ENCODE measurements at regions not wholly inside any gene's neighbourhood (a gene's known extent, or its start where the extent isn't known, plus 50 kb on each side); places are given as distances from the start of the nearest gene placed in this dataset.

- no peak for FAIRE-seq
- no peaks in the 10 kb centered on the region for H3K36me3 Mint-ChIP-seq (ENCODE audit: low read depth, unreplicated experiment)
- no peak overlapping the region for H3K4me3 Mint-ChIP-seq (ENCODE audit: unreplicated experiment)
- Histone ChIP-seq H3K27me3 (ENCODE audit: insufficient read depth, low read length) (peaks cover 8% of the 10 kb centered on the region), H3K9ac (ENCODE audit: low read length) (no peak overlapping the region), H3K9me3 (ENCODE audit: insufficient read depth, low read depth, low read length) (no peaks in the 10 kb centered on the region), H3K4me1 (ENCODE audit: insufficient read depth, low read length) (no peaks in the 10 kb centered on the region), H2AFZ (ENCODE audit: low read depth, low read length) (no peak overlapping the region), H3K79me2 (ENCODE audit: insufficient read depth, low read length) (no peaks in the 10 kb centered on the region), H3K36me3 (ENCODE audit: insufficient read depth, low read length) (no peaks in the 10 kb centered on the region), H3K4me2 (ENCODE audit: low read length) (no peak overlapping the region), H3K27ac (ENCODE audit: low read depth, low read length) (no peak overlapping the region), H4K20me1 (ENCODE audit: insufficient read depth, low read length) (no peaks in the 10 kb centered on the region), H3K4me3 (ENCODE audit: insufficient read depth, low read depth, low read length) (no peak overlapping the region)
- H3K27ac Mint-ChIP-seq (ENCODE audit: unreplicated experiment): no peak overlapping the region
- peaks cover 13% of the 10 kb centered on the region for H3K4me1 Mint-ChIP-seq (ENCODE audit: low read depth, unreplicated experiment)
- no peak for TF ChIP-seq CTCF (IDR thresholded peaks at IDR 0.05; ENCODE audit: insufficient read depth, low read depth, low read length)
- no peak for TF ChIP-seq EZH2 (IDR thresholded peaks at IDR 0.05; ENCODE audit: insufficient read depth, low read length)
- H3K9me3 Mint-ChIP-seq (ENCODE audit: unreplicated experiment): peaks cover 4% of the 10 kb centered on the region
- no peak for DNase-seq (ENCODE audit: low read depth)
- H3K27me3 Mint-ChIP-seq (ENCODE audit: low read depth, unreplicated experiment): peaks cover 35% of the 10 kb centered on the region
Observed at GRCh38 chr3:127483902-127484591, 106.5 kb downstream of the TPRA1 start.

- H3K9me3 Mint-ChIP-seq (ENCODE audit: unreplicated experiment): no peaks in the 10 kb centered on the region
- FAIRE-seq (no peak), DNase-seq (ENCODE audit: low read depth) (no peak)
- peaks cover 27% of the 10 kb centered on the region for H3K27me3 Mint-ChIP-seq (ENCODE audit: low read depth, unreplicated experiment)
- H3K4me2 ChIP-seq (ENCODE audit: low read length): no peak overlapping the region
- no peaks in the 10 kb centered on the region for H3K79me2 ChIP-seq (ENCODE audit: insufficient read depth, low read length)
- no peak overlapping the region for H3K4me3 Mint-ChIP-seq (ENCODE audit: unreplicated experiment)
- no peaks in the 10 kb centered on the region for H3K4me1 ChIP-seq (ENCODE audit: insufficient read depth, low read length)
- H3K9me3 ChIP-seq (ENCODE audit: insufficient read depth, low read depth, low read length): no peaks in the 10 kb centered on the region
- H3K36me3 ChIP-seq (ENCODE audit: insufficient read depth, low read length): no peaks in the 10 kb centered on the region
- H4K20me1 ChIP-seq (ENCODE audit: insufficient read depth, low read length): no peaks in the 10 kb centered on the region
- no peak overlapping the region for H2AFZ ChIP-seq (ENCODE audit: low read depth, low read length)
- H3K9ac ChIP-seq (ENCODE audit: low read length): no peak overlapping the region
- no peak for TF ChIP-seq CTCF (IDR thresholded peaks at IDR 0.05; ENCODE audit: insufficient read depth, low read depth, low read length)
- no peak for TF ChIP-seq EZH2 (IDR thresholded peaks at IDR 0.05; ENCODE audit: insufficient read depth, low read length)
- H3K36me3 Mint-ChIP-seq (ENCODE audit: low read depth, unreplicated experiment): no peaks in the 10 kb centered on the region
- H3K27ac ChIP-seq (ENCODE audit: low read depth, low read length): no peak overlapping the region
- H3K27me3 ChIP-seq (ENCODE audit: insufficient read depth, low read length): peaks cover 8% of the 10 kb centered on the region
- H3K4me1 Mint-ChIP-seq (ENCODE audit: low read depth, unreplicated experiment): peaks cover 13% of the 10 kb centered on the region
- H3K4me3 ChIP-seq (ENCODE audit: insufficient read depth, low read depth, low read length): no peak overlapping the region
- H3K27ac Mint-ChIP-seq (ENCODE audit: unreplicated experiment): no peak overlapping the region
Observed at GRCh38 chr3:127483005-127483641, 107.4 kb downstream of the TPRA1 start.
